H9 (cell line): ENCODE measurements at regions not wholly inside any gene's neighbourhood (a gene's known extent, or its start where the extent isn't known, plus 50 kb on each side); places are given as distances from the start of the nearest gene placed in this dataset.

Experiments
- DNase-seq: peaks from one replicate; pipeline ENCODE4 v3.0.0-alpha.2; 2017
- H2AFZ ChIP-seq: one replicate; pipeline ENCODE4 v1.6.1; 2013; ENCODE audit warnings: mild to moderate bottlenecking, low read length, control low read depth, moderate library complexity
- H2AK5ac ChIP-seq: 2 replicates; pipeline ENCODE4 v1.6.1; 2013; ENCODE audit warnings: low read length, control low read depth, mixed read lengths; ENCODE audit not compliant: insufficient read length
- H2BK120ac ChIP-seq: one replicate; pipeline ENCODE4 v1.6.1; 2013; ENCODE audit warnings: low read depth, mild to moderate bottlenecking, low read length, control low read depth, inconsistent platforms; ENCODE audit not compliant: poor library complexity, severe bottlenecking
- H2BK12ac ChIP-seq: 2 replicates; pipeline ENCODE4 v1.6.1; 2013; ENCODE audit warnings: low read length, control low read depth, mixed read lengths, low read depth; ENCODE audit not compliant: insufficient read length
- H2BK15ac ChIP-seq: 2 replicates; pipeline ENCODE4 v1.6.1; 2013; ENCODE audit warnings: low read depth, low read length, control low read depth
- H2BK20ac ChIP-seq: one replicate; pipeline ENCODE4 v1.6.1; 2013; ENCODE audit warnings: low read depth, mild to moderate bottlenecking, low read length, control low read depth, inconsistent platforms; ENCODE audit not compliant: poor library complexity, severe bottlenecking
- H2BK5ac ChIP-seq: 2 replicates; pipeline ENCODE4 v1.6.1; 2013; ENCODE audit warnings: low read length, control low read depth, mixed read lengths; ENCODE audit not compliant: insufficient read length
- H3K14ac ChIP-seq: 2 replicates; pipeline ENCODE4 v1.6.1; 2013; ENCODE audit warnings: low read length, control low read depth; ENCODE audit not compliant: insufficient read depth
- H3K18ac ChIP-seq: 2 replicates; pipeline ENCODE4 v1.6.1; 2013; ENCODE audit warnings: low read depth, mild to moderate bottlenecking, mixed read lengths, low read length, control low read depth; ENCODE audit not compliant: insufficient read length
- H3K23ac ChIP-seq: 2 replicates; pipeline ENCODE4 v1.6.1; 2013; ENCODE audit warnings: low read length, control low read depth, mixed read lengths, low read depth; ENCODE audit not compliant: insufficient read length
- H3K23me2 ChIP-seq: 2 replicates; pipeline ENCODE4 v1.6.1; 2013; ENCODE audit warnings: low read depth, mild to moderate bottlenecking, mixed read lengths, low read length, control low read depth; ENCODE audit not compliant: insufficient read length, poor library complexity, severe bottlenecking
- H3K27ac ChIP-seq: 2 replicates; pipeline ENCODE4 v1.5.1; 2013; ENCODE audit warnings: low read length, control low read depth, mixed read lengths, low read depth; ENCODE audit not compliant: insufficient read length
- H3K27me3 ChIP-seq: 2 replicates; pipeline ENCODE4 v1.6.1; 2013; ENCODE audit warnings: low read length, control low read depth, inconsistent platforms; ENCODE audit not compliant: insufficient read depth
- H3K4ac ChIP-seq: 2 replicates; pipeline ENCODE4 v1.6.1; 2013; ENCODE audit warnings: low read depth, mild to moderate bottlenecking, control low read depth, inconsistent platforms, low read length, moderate library complexity
- H3K4me1 ChIP-seq: 2 replicates; pipeline ENCODE4 v1.6.1; 2013; ENCODE audit warnings: low read length, control low read depth, inconsistent platforms; ENCODE audit not compliant: insufficient read depth
- H3K4me2 ChIP-seq: 2 replicates; pipeline ENCODE4 v1.6.1; 2013; ENCODE audit warnings: low read length, control low read depth, mixed read lengths; ENCODE audit not compliant: insufficient read length, insufficient read depth
- H3K56ac ChIP-seq: 2 replicates; pipeline ENCODE4 v1.6.1; 2013; ENCODE audit warnings: low read depth, mild to moderate bottlenecking, mixed read lengths, low read length, control low read depth; ENCODE audit not compliant: insufficient read length
- H3K79me1 ChIP-seq: 2 replicates; pipeline ENCODE4 v1.6.1; 2013; ENCODE audit warnings: low read depth, mild to moderate bottlenecking, moderate library complexity, low read length, control low read depth, inconsistent platforms; ENCODE audit not compliant: insufficient read depth, poor library complexity, severe bottlenecking
- H3K79me2 ChIP-seq: 2 replicates; pipeline ENCODE4 v1.6.1; 2013; ENCODE audit warnings: low read length, control low read depth, inconsistent platforms; ENCODE audit not compliant: insufficient read depth
- H3K9ac ChIP-seq: 2 replicates; pipeline ENCODE4 v1.6.1; 2013; ENCODE audit warnings: low read length, control low read depth, mixed read lengths; ENCODE audit not compliant: insufficient read length; ENCODE audit errors: extremely low read depth
- H3K9me3 ChIP-seq: one replicate; pipeline ENCODE4 v1.6.1; 2013; ENCODE audit warnings: low read depth, low read length, inconsistent platforms; ENCODE audit not compliant: control insufficient read depth
- H3T11ph ChIP-seq: one replicate; pipeline ENCODE4 v1.6.1; 2013; ENCODE audit warnings: mild to moderate bottlenecking, low read length, control low read depth, inconsistent platforms
- H4K20me1 ChIP-seq: one replicate; pipeline ENCODE4 v1.6.1; 2013; ENCODE audit not compliant: control insufficient read depth, insufficient read length, insufficient read depth
- H4K5ac ChIP-seq: 2 replicates; pipeline ENCODE4 v1.6.1; 2013; ENCODE audit warnings: low read depth, mild to moderate bottlenecking, mixed read lengths, low read length, control low read depth; ENCODE audit not compliant: insufficient read length
- H4K8ac ChIP-seq: replicated peaks from 2 replicates; pipeline ENCODE4 v1.6.1; 2013; ENCODE audit warnings: low read length, control low read depth, mixed read lengths, low read depth; ENCODE audit not compliant: insufficient read length
- H4K91ac ChIP-seq: 2 replicates; pipeline ENCODE4 v1.6.1; 2013; ENCODE audit warnings: low read depth, mild to moderate bottlenecking, moderate library complexity, mixed read lengths, low read length, control low read depth; ENCODE audit not compliant: insufficient read length
- H3K27ac Mint-ChIP-seq, 3 experiments: 2 replicates in 2 of 3; 3 replicates in 1 of 3; pipeline ENCODE4 v1.8.0; 2020 to 2021; ENCODE audit warnings: mixed read lengths in 3 of 3, mild to moderate bottlenecking in 1 of 3, moderate library complexity in 1 of 3
- H3K27me3 Mint-ChIP-seq: 2 replicates; pipeline ENCODE4 v1.8.0; 2021; ENCODE audit warnings: low read depth, mild to moderate bottlenecking, moderate library complexity, mixed read lengths
- H3K36me3 Mint-ChIP-seq, 3 experiments: 2 replicates in 2 of 3; 3 replicates in 1 of 3; pipeline ENCODE4 v1.8.0; 2020 to 2021; ENCODE audit warnings: low read depth in 3 of 3, mixed read lengths in 3 of 3; ENCODE audit not compliant: insufficient read depth in 1 of 3
- H3K4me1 Mint-ChIP-seq, 2 experiments: 2 replicates each; pipeline ENCODE4 v1.8.0; 2020; ENCODE audit warnings: mixed read lengths in 2 of 2
- H3K4me3 Mint-ChIP-seq, 2 experiments: 2 replicates in 1 of 2; 3 replicates in 1 of 2; pipeline ENCODE4 v1.8.0; 2020 to 2021; ENCODE audit warnings: mild to moderate bottlenecking in 2 of 2, mixed read lengths in 2 of 2, moderate library complexity in 1 of 2
- H3K9me3 Mint-ChIP-seq, 2 experiments: 2 replicates in 1 of 2; 3 replicates in 1 of 2; pipeline ENCODE4 v1.8.0; 2020; ENCODE audit warnings: mild to moderate bottlenecking in 2 of 2, mixed read lengths in 2 of 2, moderate library complexity in 1 of 2
- CTCF ChIP-seq: fragments of 200-600 bp; sonication (generic); conservative IDR thresholded peaks from 3 replicates; pipeline ENCODE4 v1.8.0; 2021; ENCODE audit warnings: antibody characterized with exemption, mild to moderate bottlenecking
- WGBS: extraction: QIAGEN DNeasy Blood & Tissue Kit; methylation state at CpG from one replicate; pipeline ENCODE4 v1.1.7; 2013; ENCODE audit warnings: missing lambda C conversion rate, low lambda C conversion rate, mixed read lengths; ENCODE audit not compliant: insufficient read length; ENCODE audit errors: extremely low coverage; 5-methylcytosine and 5-hydroxymethylcytosine counted together

GRCh38 chr4:81694176-81694913 is 222.6 kb upstream of the RASGEF1B start:
- Mint-ChIP-seq H3K27ac (no peak overlapping the region; a peak in 1 of 7 replicates), H3K36me3 (no peaks in the 10 kb centered on the region), H3K27me3 (no peaks in the 10 kb centered on the region), H3K4me1 (0 out of 4 replicates have a peak, but pooled peaks cover 0 to 3% of the 10 kb centered on the region in 2 experiments), H3K9me3 (no peaks in the 10 kb centered on the region), H3K4me3 (no peak overlapping the region)
- Histone ChIP-seq H3K79me1 (no peaks in the 10 kb centered on the region), H3K23ac (no peak overlapping the region), H3K27me3 (no peaks in the 10 kb centered on the region), H4K20me1 (no peaks in the 10 kb centered on the region), H3K56ac (no peak overlapping the region), H3K18ac (no peak overlapping the region), H3K14ac (no peak overlapping the region), H3K4ac (no peak overlapping the region), H3K4me1 (no peaks in the 10 kb centered on the region), H3K9ac (no peak overlapping the region), H3K9me3 (no peaks in the 10 kb centered on the region), H4K5ac (no peak overlapping the region), H2AFZ (no peak overlapping the region), H3K4me2 (no peak overlapping the region), H2BK15ac (no peak overlapping the region), H3K23me2 (no peaks in the 10 kb centered on the region), H3T11ph (no peak overlapping the region), H2BK20ac (no peak overlapping the region), H2AK5ac (no peak overlapping the region), H4K91ac (no peak overlapping the region), H2BK5ac (no peak overlapping the region), H2BK120ac (no peak overlapping the region), H3K79me2 (no peaks in the 10 kb centered on the region), H3K27ac (no peak overlapping the region), H4K8ac (no peak overlapping the region), H2BK12ac (no peak overlapping the region)
- DNase-seq = no peak
- no CpG with 5 or more reads among the region's 5 CpGs for WGBS
- TF ChIP-seq CTCF = no peak
